Fibroblast of lung (primary cell): ENCODE measurements at regions not wholly inside any gene's neighbourhood (a gene's known extent, or its start where the extent isn't known, plus 50 kb on each side); places are given as distances from the start of the nearest gene placed in this dataset.

Source experiments
- EZH2 ChIP-seq: IDR thresholded peaks from 2 replicates; pipeline ENCODE4 v1.5.1; 2012; ENCODE audit warnings: low read length, control low read depth, mild to moderate bottlenecking; ENCODE audit errors: missing control alignments
- TF ChIP-seq, protein P1 (sequence below), 2 donors: IDR thresholded peaks in 1 of 2; conservative IDR thresholded peaks in 1 of 2; 1 replicate in 1 of 2; 2 replicates in 1 of 2; pipeline ENCODE4 v1.5.1; 2011 to 2012; ENCODE audit warnings: low read length in 2 of 2, control low read depth in 1 of 2, inconsistent platforms in 1 of 2, low read depth in 1 of 2, mild to moderate bottlenecking in 1 of 2

DNA sequence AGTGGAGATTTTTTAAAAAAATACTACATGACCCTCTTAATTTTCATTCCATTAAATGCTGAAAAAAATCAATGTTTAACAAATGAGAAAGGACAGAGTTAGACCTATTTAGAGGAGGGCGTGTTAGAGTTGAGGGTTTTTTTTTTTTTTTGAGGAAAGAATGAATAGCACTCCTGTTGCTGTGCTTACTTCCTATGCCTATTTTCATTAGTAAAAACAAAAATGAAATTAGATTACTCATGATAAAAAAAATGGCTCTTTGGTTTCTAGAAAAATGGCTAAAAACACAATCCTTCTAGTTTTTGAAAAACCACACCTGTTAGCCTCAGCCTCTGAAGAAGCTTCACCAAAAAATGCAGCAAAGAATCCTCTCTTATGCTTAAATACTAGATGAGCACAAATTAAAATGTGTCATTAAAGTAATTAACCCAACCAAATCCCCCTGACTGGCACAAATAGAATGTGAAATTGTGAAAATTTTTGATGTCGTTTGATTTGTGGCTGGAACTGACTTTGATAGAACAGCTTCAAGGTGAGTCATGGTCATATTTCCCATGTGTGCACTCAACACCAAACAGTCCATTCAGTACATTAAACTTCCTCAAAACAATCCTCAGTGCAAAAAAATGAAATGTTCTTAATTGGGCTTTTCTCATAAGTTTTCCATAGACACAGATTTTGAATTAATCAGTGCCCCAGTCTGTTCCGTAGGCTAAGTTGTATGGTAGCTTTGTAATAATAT, 98.0 kb downstream of the MACIR start:
- TF ChIP-seq, protein P1, sequence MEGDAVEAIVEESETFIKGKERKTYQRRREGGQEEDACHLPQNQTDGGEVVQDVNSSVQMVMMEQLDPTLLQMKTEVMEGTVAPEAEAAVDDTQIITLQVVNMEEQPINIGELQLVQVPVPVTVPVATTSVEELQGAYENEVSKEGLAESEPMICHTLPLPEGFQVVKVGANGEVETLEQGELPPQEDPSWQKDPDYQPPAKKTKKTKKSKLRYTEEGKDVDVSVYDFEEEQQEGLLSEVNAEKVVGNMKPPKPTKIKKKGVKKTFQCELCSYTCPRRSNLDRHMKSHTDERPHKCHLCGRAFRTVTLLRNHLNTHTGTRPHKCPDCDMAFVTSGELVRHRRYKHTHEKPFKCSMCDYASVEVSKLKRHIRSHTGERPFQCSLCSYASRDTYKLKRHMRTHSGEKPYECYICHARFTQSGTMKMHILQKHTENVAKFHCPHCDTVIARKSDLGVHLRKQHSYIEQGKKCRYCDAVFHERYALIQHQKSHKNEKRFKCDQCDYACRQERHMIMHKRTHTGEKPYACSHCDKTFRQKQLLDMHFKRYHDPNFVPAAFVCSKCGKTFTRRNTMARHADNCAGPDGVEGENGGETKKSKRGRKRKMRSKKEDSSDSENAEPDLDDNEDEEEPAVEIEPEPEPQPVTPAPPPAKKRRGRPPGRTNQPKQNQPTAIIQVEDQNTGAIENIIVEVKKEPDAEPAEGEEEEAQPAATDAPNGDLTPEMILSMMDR (conservative IDR thresholded peaks at IDR 0.05 in 1 of 2, IDR thresholded peaks at IDR 0.05 in 1 of 2; ENCODE audit: low read depth in 1 of 2, low read length in 2 of 2), result no peak
- no peak for TF ChIP-seq EZH2
